Thyroid gland (tissue), 4 donors: ENCODE measurements at regions not wholly inside any gene's neighbourhood (a gene's known extent, or its start where the extent isn't known, plus 50 kb on each side); places are given as distances from the start of the nearest gene placed in this dataset.

Experiments
- POLR2A ChIP-seq, 2 donors: fragments of 450-650 bp; IDR thresholded peaks; one replicate each; pipeline ENCODE4 v1.6.1; 2017; ENCODE audit warnings: antibody characterized with exemption in 2 of 2, mild to moderate bottlenecking in 2 of 2, moderate library complexity in 1 of 2
- TF ChIP-seq, protein P1 (sequence below), 6 experiments: fragments of 200-600 bp in 3 of 6; fragments of 450-650 bp in 3 of 6; sonication (generic) in 3 of 6; IDR thresholded peaks; one replicate each; pipeline ENCODE4 v1.5.1; 2016 to 2019; ENCODE audit warnings: antibody characterized with exemption in 6 of 6, mild to moderate bottlenecking in 2 of 6, inconsistent platforms in 1 of 6, moderate library complexity in 1 of 6

DNA sequence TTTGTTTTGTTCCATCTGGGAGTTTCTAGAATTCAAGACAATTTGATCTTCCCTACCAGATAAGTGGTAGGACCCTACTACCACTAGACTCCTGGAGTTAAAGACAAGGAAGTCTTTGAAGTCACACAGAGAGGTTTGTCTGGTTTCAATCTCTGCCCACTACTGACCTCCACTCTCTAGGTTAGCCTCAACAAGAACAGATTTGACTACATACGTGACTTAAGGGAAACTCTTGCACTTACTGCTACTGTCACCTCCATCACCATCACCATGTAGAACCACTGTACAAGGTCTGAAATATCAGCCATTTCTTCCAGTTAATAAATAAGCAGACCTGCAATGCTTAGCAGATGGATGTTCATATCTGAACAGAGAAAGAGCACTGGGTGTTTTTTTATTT is 148.3 kb upstream of the ARHGEF26 start:
- TF ChIP-seq, protein P1, sequence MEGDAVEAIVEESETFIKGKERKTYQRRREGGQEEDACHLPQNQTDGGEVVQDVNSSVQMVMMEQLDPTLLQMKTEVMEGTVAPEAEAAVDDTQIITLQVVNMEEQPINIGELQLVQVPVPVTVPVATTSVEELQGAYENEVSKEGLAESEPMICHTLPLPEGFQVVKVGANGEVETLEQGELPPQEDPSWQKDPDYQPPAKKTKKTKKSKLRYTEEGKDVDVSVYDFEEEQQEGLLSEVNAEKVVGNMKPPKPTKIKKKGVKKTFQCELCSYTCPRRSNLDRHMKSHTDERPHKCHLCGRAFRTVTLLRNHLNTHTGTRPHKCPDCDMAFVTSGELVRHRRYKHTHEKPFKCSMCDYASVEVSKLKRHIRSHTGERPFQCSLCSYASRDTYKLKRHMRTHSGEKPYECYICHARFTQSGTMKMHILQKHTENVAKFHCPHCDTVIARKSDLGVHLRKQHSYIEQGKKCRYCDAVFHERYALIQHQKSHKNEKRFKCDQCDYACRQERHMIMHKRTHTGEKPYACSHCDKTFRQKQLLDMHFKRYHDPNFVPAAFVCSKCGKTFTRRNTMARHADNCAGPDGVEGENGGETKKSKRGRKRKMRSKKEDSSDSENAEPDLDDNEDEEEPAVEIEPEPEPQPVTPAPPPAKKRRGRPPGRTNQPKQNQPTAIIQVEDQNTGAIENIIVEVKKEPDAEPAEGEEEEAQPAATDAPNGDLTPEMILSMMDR (IDR thresholded peaks at IDR 0.05), result no peak
- no peak for TF ChIP-seq POLR2A (IDR thresholded peaks at IDR 0.05)
